Suprapubic skin (tissue), 4 donors: ENCODE measurements at regions not wholly inside any gene's neighbourhood (a gene's known extent, or its start where the extent isn't known, plus 50 kb on each side); places are given as distances from the start of the nearest gene placed in this dataset.
A peak's percentile ranks its signal among the peaks of the same experiment; 100 is the strongest.

Experiments
- DNase-seq, 2 donors: peaks; one replicate each; pipeline ENCODE4 v3.0.0-alpha.2; 2019; ENCODE audit warnings: low spot score in 2 of 2
- H3K27ac ChIP-seq: fragments of 200-600 bp; sonication (generic); one replicate; pipeline ENCODE4 v1.5.1; 2019
- H3K27me3 ChIP-seq: fragments of 200-600 bp; sonication (generic); one replicate; pipeline ENCODE4 v1.5.1; 2019
- H3K36me3 ChIP-seq: fragments of 200-600 bp; sonication (generic); one replicate; pipeline ENCODE4 v1.5.1; 2019
- H3K4me1 ChIP-seq: fragments of 200-600 bp; sonication (generic); one replicate; pipeline ENCODE4 v1.5.1; 2019
- H3K4me3 ChIP-seq: fragments of 200-600 bp; sonication (generic); one replicate; pipeline ENCODE4 v1.5.1; 2019; ENCODE audit warnings: mild to moderate bottlenecking
- H3K9me3 ChIP-seq: fragments of 200-600 bp; sonication (generic); one replicate; pipeline ENCODE4 v1.5.1; 2019
- CTCF ChIP-seq, 2 donors: fragments of 200-600 bp in 1 of 2; fragments of 450-650 bp in 1 of 2; sonication (generic) in 1 of 2; IDR thresholded peaks; one replicate each; pipeline ENCODE4 v1.5.1; 2016 to 2019; ENCODE audit warnings: antibody characterized with exemption in 2 of 2, mild to moderate bottlenecking in 1 of 2, moderate library complexity in 1 of 2
- EP300 ChIP-seq: sonication (generic); formaldehyde crosslinking; IDR thresholded peaks from one replicate; pipeline ENCODE4 v1.6.1; 2017; ENCODE audit warnings: antibody characterized with exemption
- POLR2A ChIP-seq, 2 donors: fragments of 450-650 bp; IDR thresholded peaks; one replicate each; pipeline ENCODE4 v1.6.1; 2017; ENCODE audit warnings: antibody characterized with exemption in 2 of 2, mild to moderate bottlenecking in 2 of 2, moderate library complexity in 2 of 2
- POLR2AphosphoS5 ChIP-seq, 3 donors: sonication (generic); formaldehyde crosslinking; IDR thresholded peaks; one replicate each; pipeline ENCODE4 v1.6.1; 2017; ENCODE audit warnings: antibody characterized with exemption in 3 of 3
- WGBS: methylation state at CpG from one replicate; pipeline ENCODE4 v1.1.5; 2018; 5-methylcytosine and 5-hydroxymethylcytosine counted together

DNA sequence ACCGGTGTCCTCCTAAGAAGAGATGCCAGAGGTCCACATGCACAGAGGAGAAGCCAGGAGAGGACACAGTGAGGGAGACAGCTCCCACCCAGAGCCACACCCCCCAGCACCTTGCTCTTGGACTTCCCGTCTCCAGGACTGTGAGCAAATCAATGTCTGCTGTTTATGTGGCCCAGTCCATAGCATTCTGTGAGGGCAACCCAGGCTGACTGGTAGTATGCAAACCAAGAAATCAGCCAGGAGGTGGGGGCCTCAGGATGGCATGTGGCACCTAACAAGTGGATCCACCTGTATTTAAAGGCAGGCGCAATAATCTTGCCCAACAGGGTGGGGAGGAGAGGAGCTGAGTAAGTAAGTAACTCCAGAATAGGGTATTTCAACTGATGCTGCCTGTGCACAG, 136.4 kb downstream of the BRD1 start:
- DNase-seq = peak in 1 of 2 donors; percentile 70
- H3K27me3 ChIP-seq = peaks cover 49% of the 10 kb centered on the region

DNA sequence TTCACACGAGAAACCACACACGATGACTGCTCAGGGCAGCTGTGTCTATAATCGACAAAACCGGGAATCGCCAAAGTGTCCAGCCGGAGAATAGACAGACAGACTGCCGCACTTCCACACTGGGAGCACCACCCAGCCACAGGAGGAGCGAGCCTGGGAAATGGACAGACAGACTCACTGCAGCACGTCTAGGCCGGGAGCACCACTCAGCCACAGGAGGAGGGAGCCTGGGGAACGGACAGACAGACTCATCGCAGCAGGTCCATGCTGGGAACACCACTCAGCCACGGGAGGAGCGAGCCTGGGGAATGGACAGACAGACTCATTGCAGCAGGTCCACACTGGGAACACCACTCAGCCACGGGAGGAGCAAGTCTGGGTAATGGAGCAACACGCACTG, 137.2 kb downstream of the BRD1 start:
- Histone ChIP-seq H3K9me3 (no peaks in the 10 kb centered on the region), H3K4me3 (no peak overlapping the region), H3K27ac (no peak overlapping the region), H3K27me3 (peaks cover 57% of the 10 kb centered on the region), H3K36me3 (no peaks in the 10 kb centered on the region), H3K4me1 (no peaks in the 10 kb centered on the region)
- DNase-seq = peak in 1 of 2 donors; percentile 78
- no peak for TF ChIP-seq POLR2AphosphoS5 (IDR thresholded peaks at IDR 0.05)
- no peak for TF ChIP-seq CTCF (IDR thresholded peaks at IDR 0.05)
- TF ChIP-seq POLR2A (IDR thresholded peaks at IDR 0.05) = no peak
- TF ChIP-seq EP300 = no peak
- WGBS = 85% methylated on average over 16 of the region's 16 CpGs

More for the DNA sequence above, 136.4 kb downstream of the BRD1 start:
- no peaks in the 10 kb centered on the region for H3K4me1 ChIP-seq
- no peaks in the 10 kb centered on the region for H3K9me3 ChIP-seq
- TF ChIP-seq POLR2AphosphoS5 (IDR thresholded peaks at IDR 0.05) (no peak), POLR2A (IDR thresholded peaks at IDR 0.05) (no peak), EP300 (no peak), CTCF (IDR thresholded peaks at IDR 0.05) (no peak)
- WGBS = 95% methylated on average over 3 of the region's 3 CpGs
- no peaks in the 10 kb centered on the region for H3K36me3 ChIP-seq
- H3K4me3 ChIP-seq = no peak overlapping the region
- no peak overlapping the region for H3K27ac ChIP-seq

- Histone ChIP-seq H3K27ac (no peak overlapping the region), H3K4me1 (no peaks in the 10 kb centered on the region), H3K36me3 (no peaks in the 10 kb centered on the region), H3K4me3 (no peak overlapping the region), H3K27me3 (peaks cover 62% of the 10 kb centered on the region), H3K9me3 (no peaks in the 10 kb centered on the region)
- DNase-seq = no peak
- WGBS = 64% methylated on average over 9 of the region's 11 CpGs
- no peak for TF ChIP-seq POLR2A (IDR thresholded peaks at IDR 0.05)
- no peak for TF ChIP-seq CTCF (IDR thresholded peaks at IDR 0.05)
- no peak for TF ChIP-seq EP300
- no peak for TF ChIP-seq POLR2AphosphoS5 (IDR thresholded peaks at IDR 0.05)
These were observed 137.8 kb downstream of the BRD1 start for GRCh38 chr22:49689858-49690257.

- WGBS = no CpG with 5 or more reads among the region's 5 CpGs
- peaks cover 62% of the 10 kb centered on the region for H3K27me3 ChIP-seq
- H3K36me3 ChIP-seq = no peaks in the 10 kb centered on the region
- no peak overlapping the region for H3K27ac ChIP-seq
- H3K9me3 ChIP-seq = no peaks in the 10 kb centered on the region
- no peak for TF ChIP-seq POLR2AphosphoS5 (IDR thresholded peaks at IDR 0.05)
- peak in 1 of 2 donors; percentile 59 for DNase-seq
- H3K4me3 ChIP-seq = no peak overlapping the region
- no peaks in the 10 kb centered on the region for H3K4me1 ChIP-seq
These were observed 138.4 kb downstream of the BRD1 start for GRCh38 chr22:49689255-49689770.

DNA sequence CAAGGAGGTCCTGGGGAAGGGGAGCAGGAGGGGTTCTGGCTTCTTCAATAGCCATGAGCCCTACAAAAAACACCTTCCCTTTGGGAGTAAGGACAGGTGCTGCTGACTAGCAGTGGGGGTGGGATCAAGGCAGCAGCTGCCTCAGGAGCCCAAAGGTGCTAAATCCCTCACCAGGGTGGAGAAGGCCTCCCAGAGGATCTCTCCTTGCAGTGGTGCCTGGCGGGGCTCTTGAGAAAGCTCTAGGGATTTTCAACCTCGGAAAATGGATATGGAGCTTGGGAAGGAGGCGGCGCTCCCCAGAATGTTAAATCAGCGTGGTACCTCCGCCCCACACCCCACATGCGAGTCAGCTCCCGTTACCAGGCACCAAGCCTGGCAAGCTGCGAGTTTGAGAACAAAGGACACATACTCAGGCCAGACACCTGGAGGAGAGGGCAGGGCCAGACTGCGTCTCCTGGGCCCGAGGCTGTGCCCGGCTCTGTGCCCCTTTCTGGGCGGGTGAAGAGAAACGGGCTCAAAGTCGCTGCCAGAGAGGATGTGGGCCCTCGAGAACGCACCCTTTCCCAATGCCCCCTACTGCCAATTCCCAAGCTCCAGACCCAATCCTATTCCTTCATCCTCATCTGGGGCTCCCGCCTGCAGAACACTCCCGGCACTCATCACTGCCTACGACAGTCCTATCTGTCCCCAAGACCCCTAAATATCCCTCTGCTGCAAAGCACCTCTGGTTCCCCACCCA, 139.0 kb downstream of the BRD1 start:
- H3K27me3 ChIP-seq = peaks cover 58% of the 10 kb centered on the region
- TF ChIP-seq CTCF (IDR thresholded peaks at IDR 0.05) (no peak), POLR2A (IDR thresholded peaks at IDR 0.05) (no peak), POLR2AphosphoS5 (IDR thresholded peaks at IDR 0.05) (no peak), EP300 (no peak)
- H3K36me3 ChIP-seq = no peaks in the 10 kb centered on the region
- no peak overlapping the region for H3K4me3 ChIP-seq
- no peaks in the 10 kb centered on the region for H3K4me1 ChIP-seq
- no peak overlapping the region for H3K27ac ChIP-seq
- WGBS = 64% methylated on average over 15 of the region's 20 CpGs
- H3K9me3 ChIP-seq = no peaks in the 10 kb centered on the region
- no peak for DNase-seq
